ENCODE measurements at regions not wholly inside any gene's neighbourhood (a gene's known extent, or its start where the extent isn't known, plus 50 kb on each side); places are given as distances from the start of the nearest gene placed in this dataset.
A peak's percentile ranks its signal among the peaks of the same experiment; 100 is the strongest.

- DNase-seq, result no peak
These were observed 111.0 kb upstream of the MAD2L1 start for GRCh38 chr4:120177603-120178002.

DNA sequence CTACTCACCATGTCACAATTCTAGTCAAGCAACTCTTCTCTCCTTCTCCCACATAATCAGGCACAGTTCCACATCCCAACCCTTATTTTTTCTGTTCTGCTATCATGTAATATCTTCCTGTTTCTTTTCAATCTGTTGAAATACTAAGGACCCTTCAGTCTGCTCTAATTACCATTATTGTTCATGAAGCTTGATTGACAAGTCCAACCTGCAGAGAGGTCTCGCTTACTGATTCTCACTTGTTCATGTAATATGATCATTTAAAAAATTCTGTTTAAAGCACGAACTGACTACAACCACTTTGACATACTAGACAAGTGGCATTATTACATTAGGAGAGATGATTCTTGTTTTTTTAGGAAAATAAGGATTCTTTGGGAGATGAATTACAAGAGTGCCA, 108.6 kb upstream of the MAD2L1 start:
- no peak for DNase-seq

DNA sequence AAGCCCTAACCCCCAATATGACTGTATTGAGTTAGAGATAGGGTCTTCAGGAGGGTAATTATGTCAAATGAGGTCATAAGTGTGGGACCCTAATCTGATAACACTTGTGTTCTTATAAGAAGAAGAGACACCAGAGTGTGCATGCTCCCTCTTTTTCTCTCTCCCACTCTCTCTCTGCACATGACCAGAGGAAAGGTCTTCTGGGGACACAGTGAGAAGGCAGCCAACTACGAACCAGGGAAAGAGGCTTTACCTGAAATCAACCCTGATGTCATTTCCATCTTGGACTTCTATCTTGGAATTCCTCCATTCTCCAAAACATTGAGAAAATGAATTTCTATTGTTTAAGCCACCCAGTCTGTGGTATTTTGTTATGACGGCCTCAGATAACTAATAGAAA, 97.2 kb upstream of the MAD2L1 start:
- no peak for DNase-seq

DNA sequence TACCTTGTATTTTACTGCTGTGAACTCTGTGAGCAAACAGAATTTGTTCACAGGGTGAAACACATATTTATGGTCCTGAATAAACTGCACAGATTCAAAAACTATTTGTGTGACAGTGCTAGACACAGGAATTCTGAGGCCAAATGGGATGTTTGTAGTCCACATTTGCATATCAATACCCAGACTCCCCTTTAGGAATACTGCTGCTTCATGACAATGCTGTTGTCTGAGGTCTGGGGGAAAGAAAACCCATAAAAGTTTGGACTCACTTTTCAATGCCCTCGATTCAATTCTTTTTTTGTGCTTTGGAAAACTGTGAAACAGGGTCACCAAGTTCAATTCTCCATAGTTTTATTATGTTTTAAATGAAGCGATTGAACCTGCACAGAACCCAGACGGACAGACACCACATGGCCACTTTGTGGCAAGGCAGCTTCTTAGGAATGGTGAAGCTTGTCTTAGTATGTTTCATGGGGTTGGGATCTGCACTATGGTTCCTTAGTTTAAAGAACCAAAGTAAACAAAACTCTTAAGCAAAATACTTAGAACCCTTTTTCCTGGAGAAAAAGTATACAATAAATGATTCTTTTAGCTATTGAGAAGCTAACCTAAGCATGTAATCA, 92.3 kb upstream of the MAD2L1 start:
- no peak for DNase-seq

DNA sequence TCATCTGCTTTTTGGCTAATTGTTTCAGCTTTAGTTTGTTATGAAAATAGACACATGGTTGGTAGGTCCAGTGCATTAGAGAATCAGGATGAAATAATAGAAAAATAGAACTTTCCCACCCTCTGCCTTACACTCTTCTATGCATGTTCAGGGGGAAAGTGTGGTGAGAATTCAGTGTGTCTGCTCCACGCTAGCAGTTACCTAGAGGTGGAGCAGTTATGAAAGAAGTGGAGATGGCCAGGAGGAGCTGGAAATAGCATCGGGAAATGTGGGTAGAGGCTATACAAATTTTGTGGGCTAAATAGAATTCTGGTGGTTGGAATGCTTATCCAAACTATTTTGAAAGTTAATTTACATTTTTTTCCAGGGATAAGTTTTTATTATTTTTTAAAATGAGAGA, 91.4 kb upstream of the MAD2L1 start:
- no peak for DNase-seq

GRCh38 chr4:120156120-120156718, 89.6 kb upstream of the MAD2L1 start:
- DNase-seq, result peak; percentile 61

DNA sequence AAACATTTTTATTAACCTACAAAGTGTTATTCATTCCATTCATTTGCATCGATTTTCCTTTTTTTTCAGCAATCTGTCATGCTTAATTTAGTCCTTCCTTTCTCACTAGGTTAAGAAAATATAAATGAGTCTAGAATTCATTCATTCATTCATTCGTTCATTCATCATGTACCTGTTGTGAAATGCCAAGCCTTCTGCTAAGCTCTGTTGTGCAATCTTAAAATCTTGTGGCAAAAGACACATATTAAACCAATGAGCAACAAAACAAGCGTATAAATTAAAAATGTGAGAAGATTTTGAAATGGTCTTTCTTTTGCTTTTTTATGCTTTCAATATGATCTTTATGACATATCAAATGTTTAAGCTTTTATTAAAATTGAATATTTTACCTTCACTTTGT, 88.6 kb upstream of the MAD2L1 start:
- no peak for DNase-seq

DNA sequence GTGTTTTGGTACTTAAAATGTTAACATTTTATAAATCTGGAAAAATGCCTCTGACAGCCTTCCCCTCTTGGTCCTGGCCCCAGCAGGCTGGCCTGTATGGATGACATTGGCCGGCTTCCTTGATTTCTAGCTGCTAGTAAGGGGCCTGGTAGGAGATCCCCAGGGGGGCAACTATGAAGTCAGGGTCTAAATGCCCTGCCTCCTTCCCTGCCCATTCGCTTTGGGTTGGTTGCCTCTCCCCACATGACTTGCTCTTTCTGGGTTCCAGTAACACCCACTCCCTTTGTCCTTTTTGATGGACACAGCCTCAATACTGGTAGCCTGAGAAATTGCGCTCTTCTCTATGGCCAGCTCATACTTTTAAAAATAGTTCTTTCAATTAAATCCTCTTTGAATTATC, 78.0 kb upstream of the MAD2L1 start:
- DNase-seq, result peak; percentile 9

DNA sequence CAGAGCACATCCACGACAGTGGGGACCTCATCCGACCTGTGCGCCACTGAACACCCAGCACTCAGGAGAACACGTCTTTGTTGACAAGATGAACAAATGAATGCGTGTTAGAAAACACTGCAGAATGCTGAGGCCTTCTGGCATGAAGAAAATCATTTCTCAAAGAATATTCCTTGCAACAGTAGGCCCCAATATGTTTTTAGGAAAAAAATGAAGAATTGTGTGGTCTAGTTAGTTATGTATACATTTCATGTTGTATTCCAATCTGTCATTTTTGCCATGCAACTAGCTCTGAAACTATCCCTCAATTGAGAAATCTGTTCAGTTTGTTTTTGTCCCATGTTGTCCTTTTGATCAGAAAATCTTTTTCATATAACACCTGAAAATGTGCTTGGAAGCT, 77.4 kb upstream of the MAD2L1 start:
- no peak for DNase-seq

- no peak for DNase-seq
These were observed 72.7 kb upstream of the MAD2L1 start for GRCh38 chr4:120139392-120139791.

DNA sequence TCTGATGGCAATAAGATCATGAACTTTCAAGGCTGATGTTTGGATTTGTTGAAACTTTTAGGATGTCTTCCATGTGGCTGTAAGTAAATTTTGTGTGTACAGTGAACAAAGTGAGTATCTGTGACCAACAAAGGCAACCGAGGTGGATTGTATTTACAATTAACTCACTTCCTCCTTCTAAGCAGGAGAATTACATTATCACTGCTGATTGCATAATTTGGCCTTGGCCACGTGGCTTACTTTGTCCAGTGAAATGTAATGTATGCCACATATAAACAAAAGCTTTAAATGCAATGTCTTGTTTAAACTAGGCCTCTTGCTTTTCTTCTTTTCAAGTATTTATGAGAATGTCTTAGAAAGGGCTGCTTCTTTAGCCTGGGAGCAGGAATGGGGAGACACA, 66.3 kb upstream of the MAD2L1 start:
- no peak for DNase-seq

GRCh38 chr4:120130786-120131185, 64.1 kb upstream of the MAD2L1 start:
- DNase-seq, result no peak
